HEK293T (cell line): ENCODE measurements at regions not wholly inside any gene's neighbourhood (a gene's known extent, or its start where the extent isn't known, plus 50 kb on each side); places are given as distances from the start of the nearest gene placed in this dataset.

ENCODE experiments used
- ARNT ChIP-seq: fragments of 450-650 bp; IDR thresholded peaks from 2 replicates; pipeline ENCODE4 v1.6.1; 2017; ENCODE audit warnings: mild to moderate bottlenecking
- SP1 ChIP-seq: fragments of 450-650 bp; IDR thresholded peaks from 2 replicates; pipeline ENCODE4 v1.6.1; 2017

DNA sequence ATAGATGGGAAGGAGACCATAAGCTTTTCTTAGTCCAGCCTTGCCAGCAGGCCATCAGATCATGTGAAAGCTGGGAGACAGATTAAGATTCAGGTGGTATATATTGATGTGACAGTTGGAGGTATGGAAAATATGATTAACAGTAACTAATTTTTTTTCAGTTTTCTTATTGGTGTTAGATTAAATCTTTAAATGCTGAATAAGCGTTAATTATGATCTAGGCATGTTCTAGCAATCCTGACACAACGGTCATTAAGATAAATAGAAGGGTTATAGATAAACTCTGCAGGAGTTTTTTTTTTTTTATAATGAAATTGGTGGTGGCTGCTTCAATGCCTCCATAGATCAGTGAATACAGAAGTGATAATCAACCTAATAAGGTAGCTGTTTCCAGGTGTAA, 649.5 kb upstream of the TENM3 start:
- no peak for TF ChIP-seq ARNT
- TF ChIP-seq SP1: no peak
